ENCODE measurements at regions not wholly inside any gene's neighbourhood (a gene's known extent, or its start where the extent isn't known, plus 50 kb on each side); places are given as distances from the start of the nearest gene placed in this dataset.

DNA sequence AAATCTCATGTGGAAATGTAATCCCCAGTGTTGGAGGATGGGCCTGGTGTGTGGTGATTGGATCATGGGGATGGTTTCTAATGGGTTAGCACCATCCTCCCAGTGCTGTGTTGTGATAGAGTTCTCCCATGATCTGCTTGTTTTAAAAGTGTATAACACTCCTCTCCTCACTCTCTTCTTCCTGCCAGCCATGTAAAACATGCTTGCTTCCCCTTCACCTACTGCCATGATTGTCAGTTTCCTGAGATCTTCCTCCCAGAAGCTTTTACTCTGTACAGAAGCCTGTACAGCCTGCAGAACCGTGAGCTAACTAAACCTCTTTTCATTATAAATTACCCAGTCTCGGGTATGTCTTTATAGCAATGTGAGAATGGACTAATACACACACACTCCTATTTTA lies 499.1 kb downstream of the RASEF start:
- TF ChIP-seq EZH2phosphoT487 (IDR thresholded peaks at IDR 0.05; ENCODE audit: borderline replicate concordance) = no peak
- TF ChIP-seq, protein P1, sequence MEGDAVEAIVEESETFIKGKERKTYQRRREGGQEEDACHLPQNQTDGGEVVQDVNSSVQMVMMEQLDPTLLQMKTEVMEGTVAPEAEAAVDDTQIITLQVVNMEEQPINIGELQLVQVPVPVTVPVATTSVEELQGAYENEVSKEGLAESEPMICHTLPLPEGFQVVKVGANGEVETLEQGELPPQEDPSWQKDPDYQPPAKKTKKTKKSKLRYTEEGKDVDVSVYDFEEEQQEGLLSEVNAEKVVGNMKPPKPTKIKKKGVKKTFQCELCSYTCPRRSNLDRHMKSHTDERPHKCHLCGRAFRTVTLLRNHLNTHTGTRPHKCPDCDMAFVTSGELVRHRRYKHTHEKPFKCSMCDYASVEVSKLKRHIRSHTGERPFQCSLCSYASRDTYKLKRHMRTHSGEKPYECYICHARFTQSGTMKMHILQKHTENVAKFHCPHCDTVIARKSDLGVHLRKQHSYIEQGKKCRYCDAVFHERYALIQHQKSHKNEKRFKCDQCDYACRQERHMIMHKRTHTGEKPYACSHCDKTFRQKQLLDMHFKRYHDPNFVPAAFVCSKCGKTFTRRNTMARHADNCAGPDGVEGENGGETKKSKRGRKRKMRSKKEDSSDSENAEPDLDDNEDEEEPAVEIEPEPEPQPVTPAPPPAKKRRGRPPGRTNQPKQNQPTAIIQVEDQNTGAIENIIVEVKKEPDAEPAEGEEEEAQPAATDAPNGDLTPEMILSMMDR (conservative IDR thresholded peaks at IDR 0.05; ENCODE audit: low read length) = no peak

Data from Loucy (cell line).